DOHH2 (cell line): ENCODE measurements at regions not wholly inside any gene's neighbourhood (a gene's known extent, or its start where the extent isn't known, plus 50 kb on each side); places are given as distances from the start of the nearest gene placed in this dataset.

Experiments used
- CTCF ChIP-seq: fragments of 200-600 bp; sonication (generic); IDR thresholded peaks from one replicate; pipeline ENCODE4 v1.5.1; 2014; ENCODE audit warnings: antibody characterized with exemption, mild to moderate bottlenecking, low read depth, low read length; ENCODE audit not compliant: poor library complexity, severe bottlenecking
- EZH2phosphoT487 ChIP-seq: fragments of 200-600 bp; sonication (generic); IDR thresholded peaks from 2 replicates; pipeline ENCODE4 v1.6.1; 2017; ENCODE audit warnings: borderline replicate concordance, mild to moderate bottlenecking, antibody characterized with exemption, low read length, moderate library complexity, mixed read lengths

GRCh38 chr17:72219137-72219823 is 98.5 kb downstream of the SOX9 start:
- TF ChIP-seq CTCF (no peak), EZH2phosphoT487 (no peak)
